ENCODE measurements at regions not wholly inside any gene's neighbourhood (a gene's known extent, or its start where the extent isn't known, plus 50 kb on each side); places are given as distances from the start of the nearest gene placed in this dataset.
A peak's percentile ranks its signal among the peaks of the same experiment; 100 is the strongest.

GRCh38 chr4:137768196-137768595 is 235.9 kb upstream of the PCDH18 start:
- in situ Hi-C loops (cut with MboI; ENCODE audit: low sequenced_read_pairs) (no loop called here), intact Hi-C loops (cut with micrococcal nuclease) (no loop called here), dilution Hi-C loops (cut with HindIII; ENCODE audit: low sequenced_read_pairs, unreplicated experiment) (no loop called here)
- BruUV-seq (replicated peaks): no TSS peak
- Histone ChIP-seq H2AFZ (replicated peaks; ENCODE audit: low read length, poor library complexity) (no peak overlapping the region), H3K18ac (ENCODE audit: low read depth, low read length) (no peak overlapping the region), H4K5ac (ENCODE audit: low read depth, low read length) (no peak overlapping the region), H3K56ac (ENCODE audit: extremely low read depth, insufficient read depth, low read length) (no peak overlapping the region), H2AK9ac (replicated peaks; ENCODE audit: low read depth, low read length, poor library complexity) (no peak overlapping the region), H4K8ac (ENCODE audit: low read depth in 2 of 2, low read length in 2 of 2) (no peak overlapping the region), H3K4me3 (ENCODE audit: insufficient read depth, low read depth, low read length) (no peak overlapping the region), H3K27ac (ENCODE audit: insufficient read depth, low read length) (no peak overlapping the region), H3K79me1 (ENCODE audit: low read depth in 1 of 2, low read length in 2 of 2) (no peaks in the 10 kb centered on the region), H4K20me1 (ENCODE audit: insufficient read depth, low read length) (no peaks in the 10 kb centered on the region), H2BK5ac (ENCODE audit: low read depth, low read length, poor library complexity, severe bottlenecking) (no peak overlapping the region), H3K9ac (ENCODE audit: low read depth, low read length) (no peak overlapping the region), H3K36me3 (ENCODE audit: control insufficient read depth, insufficient read depth, low read length) (no peaks in the 10 kb centered on the region), H3K14ac (replicated peaks; ENCODE audit: low read depth, low read length) (0 out of 2 replicates have a peak overlapping the region, but pooled peaks have one; percentile 69), H4K91ac (ENCODE audit: insufficient read depth, low read depth, low read length) (no peak overlapping the region), H3K4me2 (ENCODE audit: low read depth, low read length) (no peak overlapping the region), H3K4me1 (ENCODE audit: control insufficient read depth, insufficient read depth, low read length) (no peaks in the 10 kb centered on the region), H3K9me3 (ENCODE audit: control insufficient read depth, insufficient read depth, low read length) (no peaks in the 10 kb centered on the region), H2BK20ac (ENCODE audit: low read depth, low read length) (no peak overlapping the region), H3K9me1 (ENCODE audit: insufficient read depth, low read length) (no peaks in the 10 kb centered on the region), H3K4ac (ENCODE audit: low read depth, low read length) (no peak overlapping the region), H2BK120ac (ENCODE audit: low read depth, low read length) (no peak overlapping the region), H3K27me3 (ENCODE audit: control insufficient read depth, insufficient read depth, low read length) (no peaks in the 10 kb centered on the region), H3K23ac (ENCODE audit: low read depth, low read length) (no peak overlapping the region), H2BK15ac (ENCODE audit: low read depth, low read length) (no peak overlapping the region), H2AK5ac (ENCODE audit: low read depth, low read length) (no peak overlapping the region)
- TF ChIP-seq, protein P1, sequence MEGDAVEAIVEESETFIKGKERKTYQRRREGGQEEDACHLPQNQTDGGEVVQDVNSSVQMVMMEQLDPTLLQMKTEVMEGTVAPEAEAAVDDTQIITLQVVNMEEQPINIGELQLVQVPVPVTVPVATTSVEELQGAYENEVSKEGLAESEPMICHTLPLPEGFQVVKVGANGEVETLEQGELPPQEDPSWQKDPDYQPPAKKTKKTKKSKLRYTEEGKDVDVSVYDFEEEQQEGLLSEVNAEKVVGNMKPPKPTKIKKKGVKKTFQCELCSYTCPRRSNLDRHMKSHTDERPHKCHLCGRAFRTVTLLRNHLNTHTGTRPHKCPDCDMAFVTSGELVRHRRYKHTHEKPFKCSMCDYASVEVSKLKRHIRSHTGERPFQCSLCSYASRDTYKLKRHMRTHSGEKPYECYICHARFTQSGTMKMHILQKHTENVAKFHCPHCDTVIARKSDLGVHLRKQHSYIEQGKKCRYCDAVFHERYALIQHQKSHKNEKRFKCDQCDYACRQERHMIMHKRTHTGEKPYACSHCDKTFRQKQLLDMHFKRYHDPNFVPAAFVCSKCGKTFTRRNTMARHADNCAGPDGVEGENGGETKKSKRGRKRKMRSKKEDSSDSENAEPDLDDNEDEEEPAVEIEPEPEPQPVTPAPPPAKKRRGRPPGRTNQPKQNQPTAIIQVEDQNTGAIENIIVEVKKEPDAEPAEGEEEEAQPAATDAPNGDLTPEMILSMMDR (conservative IDR thresholded peaks at IDR 0.05; ENCODE audit: low read depth, low read length): no peak
- TF ChIP-seq NFE2L2 (IDR thresholded peaks at IDR 0.05; ENCODE audit: low read depth, low read length) (no peak), POLR2A (IDR thresholded peaks at IDR 0.05; ENCODE audit: low read depth, low read length) (no peak), RFX5 (IDR thresholded peaks at IDR 0.05; ENCODE audit: low read depth, low read length) (no peak), CEBPB (IDR thresholded peaks at IDR 0.05; ENCODE audit: low read depth, low read length) (no peak), MAZ (IDR thresholded peaks at IDR 0.05; ENCODE audit: borderline replicate concordance, low read depth, low read length) (no peak), BHLHE40 (IDR thresholded peaks at IDR 0.05; ENCODE audit: low read depth, low read length) (no peak), ELK1 (IDR thresholded peaks at IDR 0.05; ENCODE audit: borderline replicate concordance, low read depth, low read length) (no peak), RAD21 (IDR thresholded peaks at IDR 0.05; ENCODE audit: low read length) (no peak), FOS (IDR thresholded peaks at IDR 0.05; ENCODE audit: low read depth, low read length) (no peak), SMC3 (IDR thresholded peaks at IDR 0.05; ENCODE audit: low read depth, low read length) (no peak), MXI1 (IDR thresholded peaks at IDR 0.05; ENCODE audit: borderline replicate concordance, low read depth, low read length) (no peak), CHD1 (IDR thresholded peaks at IDR 0.05; ENCODE audit: low read depth, low read length) (no peak), RCOR1 (IDR thresholded peaks at IDR 0.05; ENCODE audit: insufficient replicate concordance, low read length) (no peak), MAFK (IDR thresholded peaks at IDR 0.05; ENCODE audit: low read depth, low read length) (no peak)
- TF ChIP-seq, protein P2, sequence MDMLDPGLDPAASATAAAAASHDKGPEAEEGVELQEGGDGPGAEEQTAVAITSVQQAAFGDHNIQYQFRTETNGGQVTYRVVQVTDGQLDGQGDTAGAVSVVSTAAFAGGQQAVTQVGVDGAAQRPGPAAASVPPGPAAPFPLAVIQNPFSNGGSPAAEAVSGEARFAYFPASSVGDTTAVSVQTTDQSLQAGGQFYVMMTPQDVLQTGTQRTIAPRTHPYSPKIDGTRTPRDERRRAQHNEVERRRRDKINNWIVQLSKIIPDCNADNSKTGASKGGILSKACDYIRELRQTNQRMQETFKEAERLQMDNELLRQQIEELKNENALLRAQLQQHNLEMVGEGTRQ (IDR thresholded peaks at IDR 0.05; ENCODE audit: low read depth, low read length): no peak
- DNase-seq (peak; percentile 25), ATAC-seq (ENCODE audit: low read depth) (no peak)
- ChIA-PET CTCF (no interaction called here), POLR2A (ENCODE audit: unreplicated experiment) (no interaction called here)
- WGBS, 2 experiments (ENCODE audit: extremely low coverage in 2 of 2, insufficient read length in 1 of 2): no CpG with 5 or more reads among the region's 1 CpG

Measured in IMR-90 (cell line).